ENCODE measurements at regions not wholly inside any gene's neighbourhood (a gene's known extent, or its start where the extent isn't known, plus 50 kb on each side); places are given as distances from the start of the nearest gene placed in this dataset.

DNA sequence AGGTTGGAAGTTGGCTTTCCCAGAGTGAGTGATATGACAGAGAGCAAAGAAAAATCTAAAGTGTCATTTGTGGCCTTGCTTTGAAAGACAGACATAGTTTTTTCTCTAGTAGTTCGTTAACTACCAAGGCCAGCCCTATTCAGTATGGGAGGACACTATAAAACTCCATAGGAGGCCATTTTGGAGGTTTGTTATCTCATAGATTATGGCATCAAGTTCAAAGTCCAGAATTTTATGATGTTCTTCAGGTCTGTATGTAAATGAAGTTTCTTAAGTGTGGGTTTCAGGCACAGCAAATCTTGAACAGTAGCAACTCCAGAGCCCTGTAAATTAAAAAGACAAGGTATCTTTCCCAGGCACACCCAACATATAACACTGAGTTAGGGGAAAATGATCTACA is 437.1 kb downstream of the PLPP3 start:
- H3K36me3 Mint-ChIP-seq: no peaks in the 10 kb centered on the region
- CTCF ChIA-PET: no interaction called here
- H3K4me3 Mint-ChIP-seq: no peak overlapping the region
- POLR2A ChIA-PET: no interaction called here
- TF ChIP-seq USF2 (CRISPR knock-in tag; IDR thresholded peaks at IDR 0.05): no peak
- no peak for TF ChIP-seq SP1 (CRISPR knock-in tag; conservative IDR thresholded peaks at IDR 0.05)
- no peak for TF ChIP-seq ELF4 (CRISPR knock-in tag; IDR thresholded peaks at IDR 0.05; ENCODE audit: low read depth)
- no peak for TF ChIP-seq CREM (CRISPR knock-in tag; IDR thresholded peaks at IDR 0.05)
- TF ChIP-seq, protein P1, sequence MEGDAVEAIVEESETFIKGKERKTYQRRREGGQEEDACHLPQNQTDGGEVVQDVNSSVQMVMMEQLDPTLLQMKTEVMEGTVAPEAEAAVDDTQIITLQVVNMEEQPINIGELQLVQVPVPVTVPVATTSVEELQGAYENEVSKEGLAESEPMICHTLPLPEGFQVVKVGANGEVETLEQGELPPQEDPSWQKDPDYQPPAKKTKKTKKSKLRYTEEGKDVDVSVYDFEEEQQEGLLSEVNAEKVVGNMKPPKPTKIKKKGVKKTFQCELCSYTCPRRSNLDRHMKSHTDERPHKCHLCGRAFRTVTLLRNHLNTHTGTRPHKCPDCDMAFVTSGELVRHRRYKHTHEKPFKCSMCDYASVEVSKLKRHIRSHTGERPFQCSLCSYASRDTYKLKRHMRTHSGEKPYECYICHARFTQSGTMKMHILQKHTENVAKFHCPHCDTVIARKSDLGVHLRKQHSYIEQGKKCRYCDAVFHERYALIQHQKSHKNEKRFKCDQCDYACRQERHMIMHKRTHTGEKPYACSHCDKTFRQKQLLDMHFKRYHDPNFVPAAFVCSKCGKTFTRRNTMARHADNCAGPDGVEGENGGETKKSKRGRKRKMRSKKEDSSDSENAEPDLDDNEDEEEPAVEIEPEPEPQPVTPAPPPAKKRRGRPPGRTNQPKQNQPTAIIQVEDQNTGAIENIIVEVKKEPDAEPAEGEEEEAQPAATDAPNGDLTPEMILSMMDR (IDR thresholded peaks at IDR 0.05): no peak
- TF ChIP-seq ETV6 (CRISPR knock-in tag; IDR thresholded peaks at IDR 0.05): no peak
- TF ChIP-seq, protein P2, sequence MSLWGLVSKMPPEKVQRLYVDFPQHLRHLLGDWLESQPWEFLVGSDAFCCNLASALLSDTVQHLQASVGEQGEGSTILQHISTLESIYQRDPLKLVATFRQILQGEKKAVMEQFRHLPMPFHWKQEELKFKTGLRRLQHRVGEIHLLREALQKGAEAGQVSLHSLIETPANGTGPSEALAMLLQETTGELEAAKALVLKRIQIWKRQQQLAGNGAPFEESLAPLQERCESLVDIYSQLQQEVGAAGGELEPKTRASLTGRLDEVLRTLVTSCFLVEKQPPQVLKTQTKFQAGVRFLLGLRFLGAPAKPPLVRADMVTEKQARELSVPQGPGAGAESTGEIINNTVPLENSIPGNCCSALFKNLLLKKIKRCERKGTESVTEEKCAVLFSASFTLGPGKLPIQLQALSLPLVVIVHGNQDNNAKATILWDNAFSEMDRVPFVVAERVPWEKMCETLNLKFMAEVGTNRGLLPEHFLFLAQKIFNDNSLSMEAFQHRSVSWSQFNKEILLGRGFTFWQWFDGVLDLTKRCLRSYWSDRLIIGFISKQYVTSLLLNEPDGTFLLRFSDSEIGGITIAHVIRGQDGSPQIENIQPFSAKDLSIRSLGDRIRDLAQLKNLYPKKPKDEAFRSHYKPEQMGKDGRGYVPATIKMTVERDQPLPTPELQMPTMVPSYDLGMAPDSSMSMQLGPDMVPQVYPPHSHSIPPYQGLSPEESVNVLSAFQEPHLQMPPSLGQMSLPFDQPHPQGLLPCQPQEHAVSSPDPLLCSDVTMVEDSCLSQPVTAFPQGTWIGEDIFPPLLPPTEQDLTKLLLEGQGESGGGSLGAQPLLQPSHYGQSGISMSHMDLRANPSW (CRISPR knock-in tag; conservative IDR thresholded peaks at IDR 0.05; ENCODE audit: low read depth): no peak
- no peak for TF ChIP-seq ZNF317 (CRISPR knock-in tag; IDR thresholded peaks at IDR 0.05; ENCODE audit: borderline replicate concordance, low read depth)
- TF ChIP-seq, protein P3, sequence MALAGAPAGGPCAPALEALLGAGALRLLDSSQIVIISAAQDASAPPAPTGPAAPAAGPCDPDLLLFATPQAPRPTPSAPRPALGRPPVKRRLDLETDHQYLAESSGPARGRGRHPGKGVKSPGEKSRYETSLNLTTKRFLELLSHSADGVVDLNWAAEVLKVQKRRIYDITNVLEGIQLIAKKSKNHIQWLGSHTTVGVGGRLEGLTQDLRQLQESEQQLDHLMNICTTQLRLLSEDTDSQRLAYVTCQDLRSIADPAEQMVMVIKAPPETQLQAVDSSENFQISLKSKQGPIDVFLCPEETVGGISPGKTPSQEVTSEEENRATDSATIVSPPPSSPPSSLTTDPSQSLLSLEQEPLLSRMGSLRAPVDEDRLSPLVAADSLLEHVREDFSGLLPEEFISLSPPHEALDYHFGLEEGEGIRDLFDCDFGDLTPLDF (CRISPR knock-in tag; IDR thresholded peaks at IDR 0.05): no peak
- no peak for TF ChIP-seq ZNF138 (CRISPR knock-in tag; conservative IDR thresholded peaks at IDR 0.05)
- TF ChIP-seq, protein P4, sequence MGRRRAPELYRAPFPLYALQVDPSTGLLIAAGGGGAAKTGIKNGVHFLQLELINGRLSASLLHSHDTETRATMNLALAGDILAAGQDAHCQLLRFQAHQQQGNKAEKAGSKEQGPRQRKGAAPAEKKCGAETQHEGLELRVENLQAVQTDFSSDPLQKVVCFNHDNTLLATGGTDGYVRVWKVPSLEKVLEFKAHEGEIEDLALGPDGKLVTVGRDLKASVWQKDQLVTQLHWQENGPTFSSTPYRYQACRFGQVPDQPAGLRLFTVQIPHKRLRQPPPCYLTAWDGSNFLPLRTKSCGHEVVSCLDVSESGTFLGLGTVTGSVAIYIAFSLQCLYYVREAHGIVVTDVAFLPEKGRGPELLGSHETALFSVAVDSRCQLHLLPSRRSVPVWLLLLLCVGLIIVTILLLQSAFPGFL (CRISPR knock-in tag; IDR thresholded peaks at IDR 0.05; ENCODE audit: borderline replicate concordance): no peak
- TF ChIP-seq NR2C2 (CRISPR knock-in tag; IDR thresholded peaks at IDR 0.05): no peak
- TF ChIP-seq NFYB (CRISPR knock-in tag; conservative IDR thresholded peaks at IDR 0.05; ENCODE audit: low read depth): no peak
- no peak for TF ChIP-seq MXD4 (CRISPR knock-in tag; IDR thresholded peaks at IDR 0.05; ENCODE audit: borderline replicate concordance)
- TF ChIP-seq HMGA2 (CRISPR knock-in tag; IDR thresholded peaks at IDR 0.05): no peak
- TF ChIP-seq, protein P5, sequence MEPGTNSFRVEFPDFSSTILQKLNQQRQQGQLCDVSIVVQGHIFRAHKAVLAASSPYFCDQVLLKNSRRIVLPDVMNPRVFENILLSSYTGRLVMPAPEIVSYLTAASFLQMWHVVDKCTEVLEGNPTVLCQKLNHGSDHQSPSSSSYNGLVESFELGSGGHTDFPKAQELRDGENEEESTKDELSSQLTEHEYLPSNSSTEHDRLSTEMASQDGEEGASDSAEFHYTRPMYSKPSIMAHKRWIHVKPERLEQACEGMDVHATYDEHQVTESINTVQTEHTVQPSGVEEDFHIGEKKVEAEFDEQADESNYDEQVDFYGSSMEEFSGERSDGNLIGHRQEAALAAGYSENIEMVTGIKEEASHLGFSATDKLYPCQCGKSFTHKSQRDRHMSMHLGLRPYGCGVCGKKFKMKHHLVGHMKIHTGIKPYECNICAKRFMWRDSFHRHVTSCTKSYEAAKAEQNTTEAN (CRISPR knock-in tag; IDR thresholded peaks at IDR 0.05): no peak
- H3K27me3 Mint-ChIP-seq (ENCODE audit: low read depth): no peaks in the 10 kb centered on the region
- H3K4me1 Mint-ChIP-seq: peaks cover 7% of the 10 kb centered on the region
- H3K9me3 Mint-ChIP-seq: peaks cover 3% of the 10 kb centered on the region; the same call in 1 of the 2 replicates
- no peak for DNase-seq (ENCODE audit: low spot score)
- no peak overlapping the region for H3K27ac Mint-ChIP-seq
- no peak for ATAC-seq

- no peaks in the 10 kb centered on the region for H3K36me3 Mint-ChIP-seq
- peaks cover 7% of the 10 kb centered on the region for H3K4me1 Mint-ChIP-seq
- ChIA-PET POLR2A (no interaction called here), CTCF (no interaction called here)
- no peak for DNase-seq (ENCODE audit: low spot score)
- no peak overlapping the region for H3K4me3 Mint-ChIP-seq
- no peaks in the 10 kb centered on the region for H3K27me3 Mint-ChIP-seq (ENCODE audit: low read depth)
- no peak overlapping the region for H3K27ac Mint-ChIP-seq
- peaks cover 3% of the 10 kb centered on the region; the same call in 1 of the 2 replicates for H3K9me3 Mint-ChIP-seq
- no peak; the same call in 1 of the 2 replicates for ATAC-seq
- TF ChIP-seq, protein P6, sequence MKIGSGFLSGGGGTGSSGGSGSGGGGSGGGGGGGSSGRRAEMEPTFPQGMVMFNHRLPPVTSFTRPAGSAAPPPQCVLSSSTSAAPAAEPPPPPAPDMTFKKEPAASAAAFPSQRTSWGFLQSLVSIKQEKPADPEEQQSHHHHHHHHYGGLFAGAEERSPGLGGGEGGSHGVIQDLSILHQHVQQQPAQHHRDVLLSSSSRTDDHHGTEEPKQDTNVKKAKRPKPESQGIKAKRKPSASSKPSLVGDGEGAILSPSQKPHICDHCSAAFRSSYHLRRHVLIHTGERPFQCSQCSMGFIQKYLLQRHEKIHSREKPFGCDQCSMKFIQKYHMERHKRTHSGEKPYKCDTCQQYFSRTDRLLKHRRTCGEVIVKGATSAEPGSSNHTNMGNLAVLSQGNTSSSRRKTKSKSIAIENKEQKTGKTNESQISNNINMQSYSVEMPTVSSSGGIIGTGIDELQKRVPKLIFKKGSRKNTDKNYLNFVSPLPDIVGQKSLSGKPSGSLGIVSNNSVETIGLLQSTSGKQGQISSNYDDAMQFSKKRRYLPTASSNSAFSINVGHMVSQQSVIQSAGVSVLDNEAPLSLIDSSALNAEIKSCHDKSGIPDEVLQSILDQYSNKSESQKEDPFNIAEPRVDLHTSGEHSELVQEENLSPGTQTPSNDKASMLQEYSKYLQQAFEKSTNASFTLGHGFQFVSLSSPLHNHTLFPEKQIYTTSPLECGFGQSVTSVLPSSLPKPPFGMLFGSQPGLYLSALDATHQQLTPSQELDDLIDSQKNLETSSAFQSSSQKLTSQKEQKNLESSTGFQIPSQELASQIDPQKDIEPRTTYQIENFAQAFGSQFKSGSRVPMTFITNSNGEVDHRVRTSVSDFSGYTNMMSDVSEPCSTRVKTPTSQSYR (CRISPR knock-in tag; IDR thresholded peaks at IDR 0.05): no peak
- TF ChIP-seq, protein P3 (CRISPR knock-in tag; IDR thresholded peaks at IDR 0.05): no peak
- no peak for TF ChIP-seq TP53 (CRISPR knock-in tag; IDR thresholded peaks at IDR 0.05)
- no peak for TF ChIP-seq ETV6 (CRISPR knock-in tag; IDR thresholded peaks at IDR 0.05)
- TF ChIP-seq SMAD4 (CRISPR knock-in tag; IDR thresholded peaks at IDR 0.05): no peak
- no peak for TF ChIP-seq ELF4 (CRISPR knock-in tag; IDR thresholded peaks at IDR 0.05; ENCODE audit: low read depth)
Measured at GRCh38 chr1:56139836-56140235, 439.5 kb downstream of the PLPP3 start.
